Neuronal stem cell (in vitro differentiated cells): ENCODE measurements at regions not wholly inside any gene's neighbourhood (a gene's known extent, or its start where the extent isn't known, plus 50 kb on each side); places are given as distances from the start of the nearest gene placed in this dataset.
"Not testable (repeated sequence)": the region's sequence is repeated elsewhere in the genome, so short reads cannot be mapped to it uniquely, and the experiment has no call there.

ENCODE experiments used
- DNase-seq: peaks from one replicate; pipeline ENCODE4 v3.0.0-alpha.2; 2013; ENCODE audit warnings: low spot score
- H2AFZ ChIP-seq: one replicate; pipeline ENCODE4 v1.6.1; 2013; ENCODE audit warnings: mild to moderate bottlenecking, low read length, inconsistent platforms
- H2AK5ac ChIP-seq: 2 replicates; pipeline ENCODE4 v1.6.1; 2013; ENCODE audit warnings: low read depth, mild to moderate bottlenecking, inconsistent platforms, low read length, moderate library complexity, mixed read lengths
- H2BK120ac ChIP-seq: 2 replicates; pipeline ENCODE4 v1.6.1; 2013; ENCODE audit warnings: low read depth, mild to moderate bottlenecking, inconsistent platforms, low read length, moderate library complexity, mixed read lengths
- H2BK12ac ChIP-seq: one replicate; pipeline ENCODE4 v1.6.1; 2013; ENCODE audit warnings: low read length, inconsistent platforms
- H2BK15ac ChIP-seq: 2 replicates; pipeline ENCODE4 v1.6.1; 2013; ENCODE audit warnings: mild to moderate bottlenecking, low read length, inconsistent platforms, mixed read lengths
- H2BK5ac ChIP-seq: one replicate; pipeline ENCODE4 v1.6.1; 2013; ENCODE audit warnings: inconsistent platforms, mild to moderate bottlenecking, low read length, moderate library complexity
- H3K14ac ChIP-seq: one replicate; pipeline ENCODE4 v1.6.1; 2013; ENCODE audit warnings: low read length, inconsistent platforms
- H3K18ac ChIP-seq: 2 replicates; pipeline ENCODE4 v1.6.1; 2013; ENCODE audit warnings: low read length, inconsistent platforms
- H3K23ac ChIP-seq: 2 replicates; pipeline ENCODE4 v1.6.1; 2013; ENCODE audit warnings: low read depth, mild to moderate bottlenecking, mixed read lengths, low read length, inconsistent platforms; ENCODE audit not compliant: poor library complexity
- H3K27ac ChIP-seq: replicated peaks from 3 replicates; pipeline ENCODE4 v1.5.1; 2013; ENCODE audit warnings: low read length, inconsistent platforms
- H3K27me3 ChIP-seq, 3 experiments: 2 replicates each; pipeline ENCODE4 v1.6.1; 2013; ENCODE audit warnings: low read length in 3 of 3, mild to moderate bottlenecking in 2 of 3, inconsistent platforms in 1 of 3, low read depth in 1 of 3, mixed read lengths in 1 of 3, moderate library complexity in 1 of 3; ENCODE audit not compliant: control insufficient read depth in 3 of 3, insufficient read depth in 3 of 3
- H3K36me3 ChIP-seq, 2 donors: replicated peaks in 1 of 2; 2 replicates each; pipeline ENCODE4 v1.6.1; 2013; ENCODE audit warnings: low read length in 2 of 2; ENCODE audit not compliant: control insufficient read depth in 2 of 2, insufficient read depth in 2 of 2
- H3K4ac ChIP-seq: 2 replicates; pipeline ENCODE4 v1.6.1; 2013; ENCODE audit warnings: inconsistent platforms, mild to moderate bottlenecking, low read length, moderate library complexity
- H3K4me1 ChIP-seq, 2 donors: 1 replicate in 1 of 2; 2 replicates in 1 of 2; pipeline ENCODE4 v1.6.1; 2013; ENCODE audit warnings: low read length in 2 of 2, low read depth in 1 of 2; ENCODE audit not compliant: control insufficient read depth in 2 of 2, insufficient read depth in 1 of 2
- H3K4me2 ChIP-seq: one replicate; pipeline ENCODE4 v1.6.1; 2013; ENCODE audit warnings: mild to moderate bottlenecking, low read length, inconsistent platforms; ENCODE audit not compliant: insufficient read depth, poor library complexity, severe bottlenecking
- H3K4me3 ChIP-seq, 2 donors: 2 replicates each; pipeline ENCODE4 v1.5.1; 2013; ENCODE audit warnings: low read length in 2 of 2, mild to moderate bottlenecking in 2 of 2, inconsistent platforms in 1 of 2, moderate library complexity in 1 of 2
- H3K79me1 ChIP-seq: one replicate; pipeline ENCODE4 v1.6.1; 2013; ENCODE audit warnings: low read depth, mild to moderate bottlenecking, inconsistent platforms, low read length, moderate library complexity
- H3K9ac ChIP-seq: one replicate; pipeline ENCODE4 v1.6.1; 2013; ENCODE audit warnings: mild to moderate bottlenecking, low read depth, low read length, inconsistent platforms; ENCODE audit not compliant: poor library complexity
- H3K9me3 ChIP-seq, 2 donors: replicated peaks in 1 of 2; 2 replicates each; pipeline versions ENCODE3 to v1.6.1; 2013; ENCODE audit warnings: low read length in 2 of 2, mild to moderate bottlenecking in 2 of 2, inconsistent platforms in 1 of 2, low read depth in 1 of 2, mixed read lengths in 1 of 2, moderate library complexity in 1 of 2; ENCODE audit not compliant: control insufficient read depth in 2 of 2, insufficient read depth in 1 of 2
- H4K8ac ChIP-seq: one replicate; pipeline ENCODE4 v1.6.1; 2013; ENCODE audit warnings: low read depth, mild to moderate bottlenecking, inconsistent platforms, low read length, moderate library complexity
- H4K91ac ChIP-seq: one replicate; pipeline ENCODE4 v1.6.1; 2013; ENCODE audit warnings: low read length, low read depth, mild to moderate bottlenecking, inconsistent platforms; ENCODE audit not compliant: poor library complexity
- WGBS, 2 donors: extraction: QIAGEN DNeasy Blood & Tissue Kit; methylation state at CpG; one replicate each; pipeline ENCODE4 v1.1.7; 2013; ENCODE audit warnings: missing lambda C conversion rate in 2 of 2, mixed read lengths in 1 of 2; ENCODE audit not compliant: insufficient read length in 2 of 2, insufficient replicate concordance in 1 of 2; ENCODE audit errors: extremely low coverage in 2 of 2; 5-methylcytosine and 5-hydroxymethylcytosine counted together

DNA sequence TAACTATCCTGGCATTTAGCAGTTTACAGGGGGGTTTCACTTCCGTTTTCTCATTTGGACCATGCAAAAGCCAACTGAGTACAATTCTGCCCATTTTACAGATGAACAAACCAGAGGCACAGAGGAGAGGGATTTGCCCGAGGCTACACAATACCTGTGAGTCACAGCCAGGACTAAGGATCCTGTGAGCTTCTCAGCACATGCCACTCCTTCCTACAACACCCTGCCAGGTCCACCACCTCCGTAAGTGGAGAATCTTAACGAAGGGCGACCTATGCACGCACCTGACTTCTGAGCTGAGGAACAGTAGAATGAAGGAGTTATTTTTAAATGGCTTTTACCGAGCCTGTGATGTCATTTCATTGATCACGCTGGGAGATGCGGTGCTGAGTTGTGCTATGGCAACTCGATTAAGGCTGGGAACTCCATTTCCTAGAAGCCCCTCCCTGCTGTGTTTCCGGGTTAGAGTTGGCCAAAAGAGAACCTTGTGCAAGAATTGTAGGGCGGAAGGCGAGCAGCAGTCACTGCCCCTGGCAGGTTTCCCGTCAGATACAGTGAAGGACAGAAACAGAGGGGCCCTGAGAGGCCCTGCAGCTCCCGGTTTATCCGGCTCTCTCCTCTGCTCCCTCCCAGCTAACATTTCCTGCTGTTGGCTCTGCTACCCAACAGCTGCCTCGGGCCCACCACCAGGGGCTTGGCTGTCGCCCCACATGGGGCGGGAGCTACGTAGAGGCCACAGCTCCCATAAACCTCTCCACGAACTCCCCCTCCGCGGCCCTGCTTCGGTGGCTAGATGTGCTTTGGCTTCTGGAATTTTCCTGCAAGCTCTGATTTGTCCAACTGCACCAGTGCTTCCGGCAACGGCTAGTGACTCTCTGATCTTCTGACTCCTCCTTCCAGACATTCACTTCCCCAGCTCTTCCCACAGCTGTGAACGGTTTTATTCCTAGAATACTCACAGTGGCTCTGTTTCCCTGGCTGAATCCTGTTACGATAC lies 75.1 kb upstream of the USP9X start:
- no peak overlapping the region for H4K8ac ChIP-seq
- no peak overlapping the region for H4K91ac ChIP-seq
- no peak overlapping the region for H3K4me3 ChIP-seq
- H3K9me3 ChIP-seq, result no peaks in the 10 kb centered on the region
- no CpG with 5 or more reads among the region's 28 CpGs for WGBS, 2 donors
- H3K18ac ChIP-seq, result no peak overlapping the region
- peaks cover 0 to 2% of the 10 kb centered on the region in 2 donors for H3K4me1 ChIP-seq
- no peak overlapping the region for H3K14ac ChIP-seq
- no peaks in the 10 kb centered on the region for H3K79me1 ChIP-seq
- no peak for DNase-seq
- no peaks in the 10 kb centered on the region for H3K36me3 ChIP-seq
- peak overlapping the region; percentile 93 for H2AFZ ChIP-seq
- H2BK120ac ChIP-seq, result no peak overlapping the region
- no peak overlapping the region for H3K23ac ChIP-seq
- no peak overlapping the region for H2BK12ac ChIP-seq
- H3K4me2 ChIP-seq, result peak overlapping the region; percentile 18
- H3K27ac ChIP-seq, result no peak overlapping the region
- H3K4ac ChIP-seq, result no peak overlapping the region
- H2BK5ac ChIP-seq, result no peak overlapping the region
- no peak overlapping the region for H3K9ac ChIP-seq
- no peak overlapping the region for H2AK5ac ChIP-seq
- no peak overlapping the region for H2BK15ac ChIP-seq
- H3K27me3 ChIP-seq, result no peaks in the 10 kb centered on the region

- Histone ChIP-seq H2BK12ac (no peak overlapping the region), H3K4me2 (no peak overlapping the region), H3K23ac (no peak overlapping the region), H2AK5ac (no peak overlapping the region), H4K91ac (no peak overlapping the region), H3K18ac (no peak overlapping the region), H4K8ac (no peak overlapping the region), H3K4me3 (no peak overlapping the region), H2BK120ac (no peak overlapping the region), H2AFZ (no peak overlapping the region), H3K36me3 (no peaks in the 10 kb centered on the region), H3K27ac (no peak overlapping the region), H2BK5ac (no peak overlapping the region), H3K79me1 (no peaks in the 10 kb centered on the region), H2BK15ac (no peak overlapping the region), H3K9ac (no peak overlapping the region), H3K4ac (no peak overlapping the region), H3K27me3 (no peaks in the 10 kb centered on the region), H3K9me3 (no peaks in the 10 kb centered on the region), H3K4me1 (peaks cover 3 to 4% of the 10 kb centered on the region in 2 donors), H3K14ac (no peak overlapping the region)
- no peak for DNase-seq
- no CpG with 5 or more reads among the region's 5 CpGs for WGBS, 2 donors
Measured at GRCh38 chrX:41014776-41015360, 70.4 kb upstream of the USP9X start.

- DNase-seq, H3K27ac ChIP-seq, H2BK5ac ChIP-seq, H3K27me3 ChIP-seq, H3K79me1 ChIP-seq, H2BK120ac ChIP-seq, H3K14ac ChIP-seq, H3K18ac ChIP-seq, H3K9me3 ChIP-seq, H3K4me1 ChIP-seq, H2BK15ac ChIP-seq, H3K9ac ChIP-seq, H2AK5ac ChIP-seq, H3K4ac ChIP-seq, H4K8ac ChIP-seq, H3K23ac ChIP-seq, H2BK12ac ChIP-seq, H4K91ac ChIP-seq, H3K4me2 ChIP-seq, H3K36me3 ChIP-seq, H3K4me3 ChIP-seq, H2AFZ ChIP-seq: not testable (repeated sequence)
- WGBS, 2 donors, result no CpG with 5 or more reads among the region's 6 CpGs
Measured at GRCh38 chrX:41017785-41018184, 67.5 kb upstream of the USP9X start.

DNA sequence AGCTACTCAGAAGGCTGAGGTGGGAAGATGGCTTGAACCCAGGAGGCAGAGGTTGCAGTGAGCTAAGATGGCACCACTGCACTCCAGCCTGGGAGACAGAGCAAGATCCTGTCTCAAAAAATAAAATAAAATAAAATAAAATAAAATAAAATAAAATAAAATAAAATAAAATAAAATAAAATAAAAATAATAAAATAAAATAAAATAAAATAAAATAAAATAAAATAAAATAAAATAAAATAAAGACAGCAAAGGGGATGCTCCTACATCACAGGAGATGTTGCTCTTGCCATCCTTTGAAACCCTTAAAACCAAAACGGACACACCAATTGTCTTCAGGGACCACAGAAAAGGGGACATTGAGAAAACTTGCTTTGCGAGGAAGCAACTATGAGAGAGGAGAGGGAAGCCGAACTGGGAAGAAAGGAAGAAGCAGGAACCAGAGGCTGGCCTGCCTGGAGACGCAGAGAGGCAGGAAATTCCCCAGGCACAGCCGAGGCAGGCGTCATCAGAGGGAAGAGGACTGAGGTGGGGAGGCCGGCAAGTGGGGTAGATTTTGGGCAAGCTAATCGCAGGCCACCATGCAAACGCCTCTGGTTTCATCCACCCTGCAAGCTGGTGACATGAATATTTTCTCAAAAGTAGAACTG lies 66.7 kb upstream of the USP9X start:
- peak overlapping the region; percentile 84 for H2AFZ ChIP-seq
- H3K18ac ChIP-seq, result peak overlapping the region; percentile 72
- H3K27ac ChIP-seq, result peak overlapping the region; percentile 19
- H4K8ac ChIP-seq, H3K4me2 ChIP-seq, H3K36me3 ChIP-seq, H3K4me3 ChIP-seq, H4K91ac ChIP-seq, H3K14ac ChIP-seq, H3K79me1 ChIP-seq, H2BK5ac ChIP-seq, H3K23ac ChIP-seq, H3K9ac ChIP-seq, H2BK15ac ChIP-seq, DNase-seq, H3K4ac ChIP-seq, H2BK12ac ChIP-seq, H2BK120ac ChIP-seq, H3K27me3 ChIP-seq, H2AK5ac ChIP-seq, H3K9me3 ChIP-seq, H3K4me1 ChIP-seq: not testable (repeated sequence)
- WGBS, 2 donors, result no CpG with 5 or more reads among the region's 9 CpGs
